ENCODE measurements at regions not wholly inside any gene's neighbourhood (a gene's known extent, or its start where the extent isn't known, plus 50 kb on each side); places are given as distances from the start of the nearest gene placed in this dataset.

DNA sequence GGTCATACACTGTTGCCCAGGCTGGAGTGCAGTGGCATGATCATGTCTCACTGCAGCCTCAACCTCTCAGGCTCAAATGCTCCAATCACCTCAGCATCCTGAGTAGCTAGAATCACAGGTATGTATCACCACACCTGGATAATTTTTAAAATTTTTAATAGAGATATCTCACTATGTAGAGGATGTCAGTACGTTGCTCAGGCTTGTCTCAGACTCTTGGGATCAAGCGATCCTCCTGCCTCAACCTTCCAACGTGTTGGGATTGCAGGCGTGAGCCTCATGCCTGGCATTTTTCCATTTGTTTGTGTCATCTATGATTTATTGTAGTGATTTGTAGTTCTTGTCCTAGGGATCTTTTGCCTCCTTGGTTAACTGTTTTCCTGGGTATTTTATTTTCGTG lies 985.2 kb upstream of the B3GALT2 start:
- Mint-ChIP-seq H3K36me3 (ENCODE audit: low read depth) (no peaks in the 10 kb centered on the region), H3K9me3 (no peaks in the 10 kb centered on the region), H3K4me3 (no peak overlapping the region), H3K27me3 (ENCODE audit: low read depth) (no peaks in the 10 kb centered on the region), H3K4me1 (ENCODE audit: low read depth) (no peaks in the 10 kb centered on the region), H3K27ac (no peak overlapping the region)

DNA sequence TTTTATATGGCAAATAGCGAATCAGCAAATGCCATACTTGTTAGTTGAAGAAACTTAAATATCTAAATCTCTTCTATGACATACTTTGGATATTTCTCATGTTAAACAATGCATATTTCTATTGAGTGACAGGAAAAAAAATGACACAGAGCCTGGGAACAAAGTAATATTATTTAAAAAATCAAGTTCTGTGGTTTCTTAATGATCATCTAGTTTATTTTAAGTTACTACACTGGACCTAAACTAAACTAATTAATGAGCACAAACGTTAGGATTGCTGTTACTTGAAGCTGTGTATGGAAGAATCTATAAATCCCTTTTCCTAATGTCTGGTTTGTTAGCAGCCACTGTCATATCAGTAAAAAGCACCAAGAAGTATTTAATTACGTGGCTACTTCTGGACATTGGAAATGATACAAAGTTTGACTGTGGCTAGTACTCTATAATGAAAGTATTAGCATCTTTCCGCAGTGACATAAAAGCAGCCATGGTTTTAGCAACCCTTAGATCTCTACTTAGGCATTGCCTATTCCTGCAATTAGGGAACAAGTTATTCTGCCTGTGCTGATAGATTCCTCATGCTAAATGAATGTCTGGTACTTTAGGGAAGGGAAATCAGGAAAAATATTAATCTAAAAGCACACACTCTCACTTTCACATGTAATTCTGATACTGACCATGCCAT lies 981.7 kb upstream of the B3GALT2 start:
- no peaks in the 10 kb centered on the region for H3K36me3 Mint-ChIP-seq (ENCODE audit: low read depth)
- H3K4me3 Mint-ChIP-seq = no peak overlapping the region
- H3K27ac Mint-ChIP-seq = no peak overlapping the region
- no peaks in the 10 kb centered on the region for H3K9me3 Mint-ChIP-seq
- no peaks in the 10 kb centered on the region for H3K27me3 Mint-ChIP-seq (ENCODE audit: low read depth)
- no peaks in the 10 kb centered on the region for H3K4me1 Mint-ChIP-seq (ENCODE audit: low read depth)

DNA sequence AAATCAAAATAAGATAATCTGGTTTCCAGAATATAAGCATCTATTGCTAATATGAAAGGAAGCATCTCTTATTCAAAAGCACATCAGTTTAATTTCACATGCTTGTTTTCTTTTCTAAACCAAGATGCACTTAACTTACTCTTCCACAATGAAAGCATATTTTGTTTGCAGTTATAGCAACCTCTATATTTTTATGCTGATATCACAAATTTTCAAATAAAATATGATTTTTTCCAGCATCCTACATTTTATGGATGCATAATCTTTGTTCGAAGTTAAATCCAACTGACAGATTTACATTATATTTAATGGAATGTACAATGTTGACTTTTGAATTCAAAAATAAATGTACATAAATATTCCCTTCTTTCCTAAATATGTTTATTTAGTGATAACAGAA lies 978.3 kb upstream of the B3GALT2 start:
- Mint-ChIP-seq H3K27me3 (ENCODE audit: low read depth) (no peaks in the 10 kb centered on the region), H3K27ac (no peak overlapping the region), H3K9me3 (no peaks in the 10 kb centered on the region), H3K4me1 (ENCODE audit: low read depth) (peaks cover 1% of the 10 kb centered on the region), H3K4me3 (no peak overlapping the region), H3K36me3 (ENCODE audit: low read depth) (no peaks in the 10 kb centered on the region)

DNA sequence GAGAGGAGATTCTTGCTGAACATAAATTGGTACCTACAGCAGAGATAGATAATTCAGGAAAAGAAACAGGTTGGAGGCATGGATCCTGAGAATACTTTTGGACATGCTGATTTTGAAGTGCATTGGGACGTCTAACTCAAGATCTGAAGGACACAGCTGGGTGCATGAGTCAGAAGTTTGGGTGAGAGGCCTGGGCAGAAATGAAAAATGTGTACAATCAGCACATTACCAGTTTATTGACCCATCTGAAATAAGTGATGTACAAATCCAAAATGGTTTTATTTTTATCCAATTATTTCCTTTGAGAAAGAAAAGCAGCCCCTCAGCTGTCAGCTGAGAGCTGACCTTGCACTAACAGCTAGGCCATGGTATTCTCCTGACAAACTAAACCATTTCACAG lies 975.2 kb upstream of the B3GALT2 start:
- peaks cover 1% of the 10 kb centered on the region for H3K4me1 Mint-ChIP-seq (ENCODE audit: low read depth)
- H3K9me3 Mint-ChIP-seq = peaks cover 6% of the 10 kb centered on the region
- H3K4me3 Mint-ChIP-seq = no peak overlapping the region

DNA sequence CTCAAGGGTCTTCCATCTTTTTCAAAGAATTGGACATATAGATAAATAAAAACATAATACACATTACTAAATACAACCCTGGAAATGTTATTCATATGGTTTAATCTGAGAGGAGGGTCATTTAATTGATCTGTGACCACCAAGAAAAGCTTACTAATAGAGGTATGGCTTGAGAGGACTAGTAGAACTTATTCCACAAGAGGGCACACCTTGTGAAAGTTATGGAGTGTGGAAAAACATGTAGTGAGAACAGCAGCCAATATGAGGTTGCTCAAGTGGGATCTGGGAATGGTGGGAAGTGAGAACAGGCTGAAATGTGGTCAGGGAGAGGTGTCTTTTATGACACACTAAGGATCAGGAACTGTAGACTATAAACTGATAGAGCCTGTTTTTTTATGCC lies 973.5 kb upstream of the B3GALT2 start:
- Mint-ChIP-seq H3K36me3 (ENCODE audit: low read depth) (no peaks in the 10 kb centered on the region), H3K27me3 (ENCODE audit: low read depth) (no peaks in the 10 kb centered on the region), H3K27ac (no peak overlapping the region), H3K4me1 (ENCODE audit: low read depth) (peaks cover 1% of the 10 kb centered on the region), H3K9me3 (peaks cover 6% of the 10 kb centered on the region), H3K4me3 (no peak overlapping the region)

More for the DNA sequence above, 975.2 kb upstream of the B3GALT2 start:
- no peaks in the 10 kb centered on the region for H3K27me3 Mint-ChIP-seq (ENCODE audit: low read depth)
- no peak overlapping the region for H3K27ac Mint-ChIP-seq
- no peaks in the 10 kb centered on the region for H3K36me3 Mint-ChIP-seq (ENCODE audit: low read depth)

DNA sequence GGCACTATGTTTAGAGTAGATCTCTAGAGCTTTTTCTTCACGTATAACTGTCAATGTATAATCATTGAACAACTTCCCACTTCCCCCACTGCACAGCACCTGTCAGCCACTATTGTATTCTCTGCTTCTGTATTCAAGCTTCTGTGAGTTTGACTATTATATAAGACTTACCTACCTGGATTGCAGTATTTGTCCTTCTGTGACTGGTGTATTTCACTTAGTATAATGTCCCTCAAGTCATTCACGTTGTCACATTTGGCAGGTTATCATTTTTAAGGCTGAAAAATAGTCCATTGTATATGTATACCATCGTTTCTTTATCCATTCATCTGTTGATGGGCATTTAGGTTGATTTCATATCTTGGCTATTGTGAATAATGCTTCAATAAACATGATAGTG lies 969.5 kb upstream of the B3GALT2 start:
- no peak overlapping the region for H3K4me3 Mint-ChIP-seq
- no peaks in the 10 kb centered on the region for H3K27me3 Mint-ChIP-seq (ENCODE audit: low read depth)
- H3K36me3 Mint-ChIP-seq (ENCODE audit: low read depth) = no peaks in the 10 kb centered on the region
- H3K9me3 Mint-ChIP-seq = peaks cover 6% of the 10 kb centered on the region
- H3K4me1 Mint-ChIP-seq (ENCODE audit: low read depth) = no peaks in the 10 kb centered on the region
- no peak overlapping the region for H3K27ac Mint-ChIP-seq

DNA sequence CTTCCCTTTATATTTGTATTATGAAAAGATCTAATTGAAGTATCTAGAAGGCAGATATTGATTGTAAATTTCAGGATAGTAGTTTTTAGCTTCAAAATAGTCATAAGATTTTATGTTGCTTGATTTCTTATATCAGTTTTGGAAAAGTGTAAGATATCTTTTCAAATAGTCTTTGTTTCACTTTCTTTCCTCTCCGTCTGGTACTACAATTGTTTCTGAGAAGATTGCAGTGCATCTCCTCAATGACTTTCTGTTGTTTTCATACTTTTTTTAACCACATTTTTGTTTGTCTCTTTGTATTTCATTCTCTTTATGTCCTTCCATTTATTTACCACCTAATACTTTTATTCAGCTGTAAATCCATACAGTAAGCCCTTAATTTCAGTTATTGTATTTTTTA lies 964.6 kb upstream of the B3GALT2 start:
- no peaks in the 10 kb centered on the region for H3K27me3 Mint-ChIP-seq (ENCODE audit: low read depth)
- H3K4me1 Mint-ChIP-seq (ENCODE audit: low read depth) = no peaks in the 10 kb centered on the region
- H3K27ac Mint-ChIP-seq = peak overlapping the region; percentile 37

DNA sequence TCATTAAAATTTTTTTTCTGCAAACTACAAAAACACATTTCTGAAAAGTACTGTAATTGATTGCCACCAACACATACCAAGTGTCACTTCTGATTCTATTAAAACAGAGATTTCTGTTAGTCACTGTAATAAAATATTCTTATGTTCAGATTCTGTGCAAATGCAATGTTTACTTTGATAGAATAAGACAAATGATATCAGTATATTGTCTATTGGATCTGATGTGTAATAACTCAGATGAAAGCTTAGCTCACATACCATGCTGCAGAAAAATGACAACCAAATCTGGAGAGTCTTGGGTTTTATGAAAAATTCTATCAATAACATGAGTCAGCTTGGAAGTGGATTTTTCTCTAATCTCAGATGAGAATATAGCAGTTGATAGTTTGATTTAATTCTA lies 963.8 kb upstream of the B3GALT2 start:
- H3K27me3 Mint-ChIP-seq (ENCODE audit: low read depth) = no peaks in the 10 kb centered on the region
- H3K4me1 Mint-ChIP-seq (ENCODE audit: low read depth) = no peaks in the 10 kb centered on the region
- H3K36me3 Mint-ChIP-seq (ENCODE audit: low read depth) = no peaks in the 10 kb centered on the region
- no peak overlapping the region for H3K27ac Mint-ChIP-seq
- no peaks in the 10 kb centered on the region for H3K9me3 Mint-ChIP-seq
- H3K4me3 Mint-ChIP-seq = no peak overlapping the region

More for the DNA sequence above, 964.6 kb upstream of the B3GALT2 start:
- no peaks in the 10 kb centered on the region for H3K36me3 Mint-ChIP-seq (ENCODE audit: low read depth)
- H3K9me3 Mint-ChIP-seq = no peaks in the 10 kb centered on the region
- H3K4me3 Mint-ChIP-seq = peak overlapping the region; percentile 55

DNA sequence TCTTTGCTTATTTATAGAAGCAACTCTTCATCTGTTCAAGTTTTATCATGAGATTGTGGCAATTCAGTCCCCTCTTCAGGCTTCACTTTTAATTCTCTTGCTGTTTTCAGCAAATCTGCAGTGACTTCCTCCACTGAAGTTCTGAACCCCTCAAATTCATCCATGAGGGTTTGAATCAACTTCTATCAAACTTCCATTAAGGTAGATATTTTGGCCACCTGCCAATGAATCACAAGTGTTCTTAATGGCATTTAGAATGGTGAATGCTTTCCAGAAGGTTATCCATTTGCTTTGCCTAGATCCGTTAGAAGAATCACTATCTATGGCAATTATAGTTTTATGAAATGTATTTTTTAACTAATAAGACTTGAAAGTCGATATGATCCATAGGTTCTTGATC lies 946.7 kb upstream of the B3GALT2 start:
- Mint-ChIP-seq H3K27ac (no peak overlapping the region), H3K27me3 (ENCODE audit: low read depth) (no peaks in the 10 kb centered on the region), H3K9me3 (no peaks in the 10 kb centered on the region), H3K36me3 (ENCODE audit: low read depth) (no peaks in the 10 kb centered on the region), H3K4me1 (ENCODE audit: low read depth) (peaks cover 5% of the 10 kb centered on the region), H3K4me3 (no peak overlapping the region)

DNA sequence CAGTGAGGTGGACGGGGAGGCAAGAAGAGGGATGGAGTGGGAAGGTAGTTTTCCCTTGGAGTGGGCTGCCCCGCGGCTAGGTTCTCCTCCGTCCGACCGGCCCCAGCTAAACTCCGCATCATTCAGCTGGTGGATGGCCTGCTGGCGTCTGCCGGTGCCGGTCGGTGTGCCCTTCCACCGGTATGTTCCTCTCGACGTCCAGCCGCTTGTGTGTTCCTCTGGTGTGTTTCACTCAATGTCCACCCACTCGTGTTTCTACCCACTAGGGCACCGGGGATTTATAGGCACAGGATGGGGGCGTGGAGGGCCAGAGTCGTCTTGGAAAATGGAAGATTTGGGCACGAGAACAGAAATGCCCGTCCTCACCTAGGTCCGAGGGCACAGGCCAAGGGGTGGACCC lies 931.7 kb upstream of the B3GALT2 start:
- no peak overlapping the region for H3K27ac Mint-ChIP-seq

DNA sequence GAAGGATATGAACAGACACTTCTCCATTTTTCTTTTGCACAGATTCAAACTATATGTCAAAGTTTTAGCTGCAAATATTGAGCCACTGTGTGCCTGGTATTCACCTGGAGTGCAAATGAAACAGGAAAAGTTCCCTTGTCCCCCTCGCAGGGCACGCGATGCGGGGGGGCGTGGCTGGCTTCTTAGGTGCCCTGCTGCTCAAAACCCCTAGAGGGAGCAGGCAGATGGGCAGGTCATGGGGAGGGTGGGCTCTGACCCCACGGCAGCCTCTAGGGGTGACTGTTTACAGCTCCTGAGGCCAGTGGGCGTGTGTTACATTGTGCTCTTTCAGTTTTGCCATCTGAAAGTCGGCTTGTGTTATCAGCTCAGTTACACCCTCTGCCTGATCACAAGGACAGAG lies 931.2 kb upstream of the B3GALT2 start:
- Mint-ChIP-seq H3K4me1 (ENCODE audit: low read depth) (no peaks in the 10 kb centered on the region), H3K36me3 (ENCODE audit: low read depth) (no peaks in the 10 kb centered on the region), H3K4me3 (no peak overlapping the region), H3K27ac (no peak overlapping the region), H3K27me3 (ENCODE audit: low read depth) (no peaks in the 10 kb centered on the region), H3K9me3 (no peaks in the 10 kb centered on the region)

More for the DNA sequence above, 931.7 kb upstream of the B3GALT2 start:
- H3K36me3 Mint-ChIP-seq (ENCODE audit: low read depth) = no peaks in the 10 kb centered on the region
- no peaks in the 10 kb centered on the region for H3K27me3 Mint-ChIP-seq (ENCODE audit: low read depth)
- no peaks in the 10 kb centered on the region for H3K4me1 Mint-ChIP-seq (ENCODE audit: low read depth)
- no peak overlapping the region for H3K4me3 Mint-ChIP-seq
- no peaks in the 10 kb centered on the region for H3K9me3 Mint-ChIP-seq

DNA sequence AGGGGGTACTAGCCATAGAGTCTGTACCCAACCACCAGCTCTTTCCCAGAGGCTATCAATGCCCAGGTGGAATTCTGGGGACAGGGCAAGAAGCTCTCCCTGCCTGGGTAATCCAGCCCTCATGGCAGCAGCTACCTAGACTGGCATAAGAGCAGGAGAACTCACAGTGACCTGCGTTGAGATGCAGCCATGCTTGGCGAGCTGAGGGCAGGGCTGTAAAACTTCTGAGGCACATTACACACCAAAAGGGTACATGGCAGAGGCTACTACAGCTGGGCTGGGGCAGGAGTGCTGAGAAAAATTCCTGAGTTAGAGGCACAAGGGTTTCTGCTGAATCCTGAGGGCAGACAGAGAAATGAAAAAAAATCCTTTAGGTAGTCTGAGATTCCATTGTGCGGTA lies 927.9 kb upstream of the B3GALT2 start:
- Mint-ChIP-seq H3K27ac (no peak overlapping the region), H3K9me3 (no peaks in the 10 kb centered on the region), H3K27me3 (ENCODE audit: low read depth) (no peaks in the 10 kb centered on the region), H3K4me1 (ENCODE audit: low read depth) (no peaks in the 10 kb centered on the region), H3K4me3 (no peak overlapping the region), H3K36me3 (ENCODE audit: low read depth) (no peaks in the 10 kb centered on the region)

DNA sequence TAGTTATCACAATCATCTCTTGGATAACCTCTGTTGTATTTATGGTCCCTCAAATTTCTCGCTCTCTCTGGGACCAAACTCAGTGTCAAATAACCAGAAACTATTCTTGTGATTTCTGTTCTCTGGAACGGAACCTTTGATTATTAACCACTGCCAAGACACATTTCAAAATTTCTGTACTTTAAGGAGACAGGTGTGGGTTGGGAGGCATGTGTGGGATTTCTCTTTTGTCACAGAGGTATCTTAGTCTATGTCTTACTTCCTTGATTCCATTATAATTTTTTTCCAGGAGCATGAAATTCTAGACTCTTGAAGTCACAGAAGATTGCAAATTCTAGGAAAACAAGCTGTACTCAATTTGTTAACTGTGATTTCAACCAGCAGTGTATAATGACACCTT lies 919.0 kb upstream of the B3GALT2 start:
- Mint-ChIP-seq H3K27me3 (ENCODE audit: low read depth) (no peaks in the 10 kb centered on the region), H3K4me1 (ENCODE audit: low read depth) (peaks cover 3% of the 10 kb centered on the region), H3K4me3 (no peak overlapping the region), H3K9me3 (no peaks in the 10 kb centered on the region), H3K27ac (no peak overlapping the region), H3K36me3 (ENCODE audit: low read depth) (no peaks in the 10 kb centered on the region)

DNA sequence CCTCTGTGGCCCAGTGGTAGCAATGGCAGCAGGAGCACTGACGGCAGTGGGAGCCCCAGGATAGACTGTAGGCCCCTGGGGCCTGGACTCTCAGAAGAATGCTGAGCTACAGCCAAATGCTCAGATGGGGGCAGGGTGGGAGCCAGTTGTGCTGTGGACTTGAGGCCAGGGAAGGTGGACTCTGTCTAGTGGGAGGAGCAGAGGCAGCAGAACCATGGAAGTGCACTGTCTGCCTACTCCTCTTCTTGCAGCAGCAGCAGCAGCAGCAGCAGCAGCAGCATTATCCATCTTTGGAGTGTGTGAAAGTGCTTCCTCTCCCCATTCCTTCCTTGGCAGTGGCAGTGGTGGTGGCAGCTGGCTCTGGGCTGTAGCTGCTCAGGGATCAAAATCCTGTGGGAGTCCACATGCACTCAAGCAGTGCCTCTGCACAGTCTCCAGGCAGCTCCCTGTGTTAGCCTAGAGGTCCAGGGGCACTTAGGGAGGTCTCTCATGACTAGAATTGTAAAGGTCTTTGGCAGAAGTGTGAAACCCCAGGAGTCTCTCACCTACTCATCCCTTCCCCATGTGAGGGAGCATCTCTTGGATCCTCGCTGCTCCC lies 917.9 kb upstream of the B3GALT2 start:
- Mint-ChIP-seq H3K4me3 (no peak overlapping the region), H3K4me1 (ENCODE audit: low read depth) (peaks cover 3% of the 10 kb centered on the region), H3K27ac (no peak overlapping the region), H3K27me3 (ENCODE audit: low read depth) (no peaks in the 10 kb centered on the region), H3K36me3 (ENCODE audit: low read depth) (no peaks in the 10 kb centered on the region), H3K9me3 (no peaks in the 10 kb centered on the region)

DNA sequence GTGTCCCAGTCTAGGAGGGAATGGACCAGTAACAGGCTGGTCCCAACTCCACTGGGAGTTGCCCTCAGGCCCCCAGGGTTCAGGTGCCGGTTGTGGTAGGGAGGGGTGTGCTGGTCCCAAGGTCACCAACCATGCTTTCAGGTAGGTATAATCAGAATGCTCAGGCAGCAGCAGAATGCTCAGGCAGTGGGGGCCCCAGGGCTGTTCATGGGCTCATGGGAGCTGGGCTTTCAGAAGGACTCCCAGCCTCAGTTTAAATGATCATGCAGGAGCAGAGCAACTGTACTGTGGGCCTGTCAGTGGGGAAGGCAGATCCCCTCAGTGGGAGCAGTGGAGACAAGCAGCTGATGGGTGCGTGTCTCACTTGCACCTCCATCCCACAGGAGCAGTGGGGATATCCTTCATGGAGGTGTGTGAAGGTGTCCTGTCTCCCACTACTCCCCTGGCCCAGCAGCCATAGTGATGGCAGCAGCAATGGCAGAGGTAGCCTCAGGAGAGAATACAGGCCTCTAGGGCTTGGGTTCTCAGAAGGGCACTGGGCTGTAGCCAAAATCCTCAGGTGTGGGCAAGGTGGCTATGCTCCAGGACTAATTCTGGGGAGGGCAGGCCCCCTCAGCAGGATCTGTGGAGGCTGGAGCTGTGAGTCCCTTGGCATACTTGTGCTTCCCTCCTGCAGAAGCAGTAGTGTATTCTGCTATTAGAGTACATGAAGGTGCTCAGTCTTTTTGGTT lies 917.3 kb upstream of the B3GALT2 start:
- peaks cover 3% of the 10 kb centered on the region for H3K4me1 Mint-ChIP-seq (ENCODE audit: low read depth)
- H3K9me3 Mint-ChIP-seq = no peaks in the 10 kb centered on the region
- H3K36me3 Mint-ChIP-seq (ENCODE audit: low read depth) = no peaks in the 10 kb centered on the region
- H3K27me3 Mint-ChIP-seq (ENCODE audit: low read depth) = no peaks in the 10 kb centered on the region
- H3K4me3 Mint-ChIP-seq = no peak overlapping the region
- H3K27ac Mint-ChIP-seq = no peak overlapping the region
